A549 (cell line): ENCODE measurements at regions not wholly inside any gene's neighbourhood (a gene's known extent, or its start where the extent isn't known, plus 50 kb on each side); places are given as distances from the start of the nearest gene placed in this dataset.

Experiments
- ATAC-seq, 2 experiments: fragments of 200-7000 bp in 1 of 2; fragments of >200 bp in 1 of 2; cut with Nextera tagmentation in 1 of 2; cut with Tn5 transposase in 1 of 2; 3 replicates each; pipeline versions ENCODE4 v1.8.0 to v1.9.1; 2018 to 2020; ENCODE audit warnings: mild to moderate bottlenecking in 1 of 2, moderate library complexity in 1 of 2
- CTCF ChIA-PET: fragments of 300-600 bp; sonication (Branson Sonifier 250); formaldehyde crosslinking; extraction: SDS; loops from one replicate; lab custom pipeline; 2021; ENCODE audit warnings: antibody characterized with exemption, inconsistent platforms; lab: Yijun Ruan, JAX
- POLR2A ChIA-PET: fragments of 350-600 bp; formaldehyde crosslinking; extraction: SDS; loops from one replicate; lab custom pipeline; 2021; ENCODE audit warnings: antibody characterized with exemption, inconsistent platforms; lab: Yijun Ruan, JAX
- DNase-seq, 2 experiments: peaks; one replicate each; pipeline versions ENCODE4 v3.0.0 to v3.0.0-alpha.2; 2011 to 2016; ENCODE audit warnings: low read depth in 1 of 2, low spot score in 1 of 2
- FAIRE-seq: peaks from 2 replicates; lab custom pipeline; 2011; peaks lifted over from hg19 to GRCh38; lab: Jason Lieb, UNC
- H3K27ac ChIP-seq, 2 experiments: fragments of >200 bp; sonication (Bioruptor Twin); formaldehyde crosslinking; 3 replicates each; pipeline ENCODE4 v1.5.1; 2016 to 2017
- H3K4me1 ChIP-seq: fragments of >200 bp; sonication (Bioruptor Twin); formaldehyde crosslinking; 3 replicates; pipeline ENCODE4 v1.6.1; 2016
- H3K4me2 ChIP-seq: fragments of >200 bp; sonication (Bioruptor Twin); formaldehyde crosslinking; 3 replicates; pipeline ENCODE4 v1.6.1; 2016
- H3K4me3 ChIP-seq: fragments of >200 bp; sonication (Bioruptor Twin); formaldehyde crosslinking; 3 replicates; pipeline ENCODE4 v1.5.1; 2016
- H3K9me3 ChIP-seq: fragments of >200 bp; sonication (Bioruptor Twin); formaldehyde crosslinking; 3 replicates; pipeline ENCODE4 v1.6.1; 2016
- BHLHE40 ChIP-seq: IDR thresholded peaks from 2 replicates; pipeline ENCODE4 v1.6.1; 2012; ENCODE audit warnings: low read depth, low read length, inconsistent platforms
- CEBPB ChIP-seq, 2 experiments: fragments of >200 bp in 1 of 2; sonication (Bioruptor Twin) in 1 of 2; formaldehyde crosslinking in 1 of 2; IDR thresholded peaks; 2 replicates each; pipeline ENCODE4 v1.6.1; 2012 to 2016
- CHD2 ChIP-seq: fragments of 150-350 bp; IDR thresholded peaks from 2 replicates; pipeline ENCODE4 v1.6.1; 2014; ENCODE audit warnings: low read length; ENCODE audit not compliant: partially characterized antibody
- EP300 ChIP-seq, 2 experiments: fragments of >200 bp; sonication (Bioruptor Twin); formaldehyde crosslinking; IDR thresholded peaks; 2 replicates in 1 of 2; 3 replicates in 1 of 2; pipeline ENCODE4 v1.6.1; 2016 to 2017
- HOXB13 ChIP-seq: fragments of 250-450 bp; sonication (Bioruptor Pico); IDR thresholded peaks from 2 replicates; pipeline ENCODE4 v1.5.0; 2020; ENCODE audit warnings: low read depth, mild to moderate bottlenecking, moderate library complexity
- HOXB5 ChIP-seq: fragments of 250-450 bp; sonication (Bioruptor Pico); IDR thresholded peaks from 2 replicates; pipeline ENCODE4 v1.5.0; 2020; ENCODE audit warnings: mild to moderate bottlenecking, moderate library complexity
- MYC ChIP-seq: IDR thresholded peaks from 2 replicates; pipeline ENCODE4 v1.6.1; 2012; ENCODE audit warnings: mild to moderate bottlenecking, inconsistent platforms, low read length, improper control_type of control experiment, borderline replicate concordance
- NFE2L2 ChIP-seq: fragments of 150-350 bp; conservative IDR thresholded peaks from 2 replicates; pipeline ENCODE4 v1.6.1; 2014; ENCODE audit warnings: low read length
- PHF8 ChIP-seq: fragments of 200-600 bp; sonication (generic); IDR thresholded peaks from 2 replicates; pipeline ENCODE4 v1.6.1; 2016; ENCODE audit warnings: low read depth, mild to moderate bottlenecking, antibody characterized with exemption, moderate library complexity, borderline replicate concordance
- POLR2A ChIP-seq: IDR thresholded peaks from 2 replicates; pipeline ENCODE4 v1.6.1; 2012; ENCODE audit warnings: mild to moderate bottlenecking, low read length
- POLR2AphosphoS2 ChIP-seq: conservative IDR thresholded peaks from 2 replicates; pipeline ENCODE4 v1.6.1; 2012; ENCODE audit warnings: low read length, improper control_type of control experiment, inconsistent platforms
- RCOR1 ChIP-seq: fragments of 150-350 bp; IDR thresholded peaks from 2 replicates; pipeline ENCODE4 v1.6.1; 2014; ENCODE audit warnings: antibody characterized with exemption, low read length, low read depth
- TFCP2L1 ChIP-seq: fragments of 250-450 bp; sonication (Bioruptor Pico); IDR thresholded peaks from 2 replicates; pipeline ENCODE4 v1.5.0; 2021; ENCODE audit warnings: mild to moderate bottlenecking
- ZC3H11A ChIP-seq: fragments of 450-650 bp; IDR thresholded peaks from 2 replicates; pipeline ENCODE4 v1.6.1; 2014; ENCODE audit warnings: antibody characterized with exemption, mild to moderate bottlenecking
- ZFP36 ChIP-seq: fragments of 450-650 bp; IDR thresholded peaks from 2 replicates; pipeline ENCODE4 v1.6.1; 2014; ENCODE audit warnings: borderline replicate concordance; ENCODE audit not compliant: partially characterized antibody
- WGBS: methylation state at CpG from one replicate; pipeline ENCODE4 v1.1.6; 2017; ENCODE audit errors: missing lambda C conversion rate; 5-methylcytosine and 5-hydroxymethylcytosine counted together
- TF ChIP-seq, protein P1 (sequence below): fragments of 150-350 bp; IDR thresholded peaks from 2 replicates; pipeline ENCODE4 v1.6.1; 2014; ENCODE audit warnings: low read depth, mild to moderate bottlenecking, low read length
- TF ChIP-seq, protein P2 (sequence below): fragments of 250-450 bp; sonication (Bioruptor Pico); IDR thresholded peaks from 2 replicates; pipeline ENCODE4 v1.5.0; 2021; ENCODE audit warnings: mild to moderate bottlenecking, moderate library complexity, borderline replicate concordance
- TF ChIP-seq, protein P3 (sequence below): fragments of >200 bp; sonication (Bioruptor Twin); formaldehyde crosslinking; IDR thresholded peaks from 3 replicates; pipeline ENCODE4 v1.5.1; 2016

DNA sequence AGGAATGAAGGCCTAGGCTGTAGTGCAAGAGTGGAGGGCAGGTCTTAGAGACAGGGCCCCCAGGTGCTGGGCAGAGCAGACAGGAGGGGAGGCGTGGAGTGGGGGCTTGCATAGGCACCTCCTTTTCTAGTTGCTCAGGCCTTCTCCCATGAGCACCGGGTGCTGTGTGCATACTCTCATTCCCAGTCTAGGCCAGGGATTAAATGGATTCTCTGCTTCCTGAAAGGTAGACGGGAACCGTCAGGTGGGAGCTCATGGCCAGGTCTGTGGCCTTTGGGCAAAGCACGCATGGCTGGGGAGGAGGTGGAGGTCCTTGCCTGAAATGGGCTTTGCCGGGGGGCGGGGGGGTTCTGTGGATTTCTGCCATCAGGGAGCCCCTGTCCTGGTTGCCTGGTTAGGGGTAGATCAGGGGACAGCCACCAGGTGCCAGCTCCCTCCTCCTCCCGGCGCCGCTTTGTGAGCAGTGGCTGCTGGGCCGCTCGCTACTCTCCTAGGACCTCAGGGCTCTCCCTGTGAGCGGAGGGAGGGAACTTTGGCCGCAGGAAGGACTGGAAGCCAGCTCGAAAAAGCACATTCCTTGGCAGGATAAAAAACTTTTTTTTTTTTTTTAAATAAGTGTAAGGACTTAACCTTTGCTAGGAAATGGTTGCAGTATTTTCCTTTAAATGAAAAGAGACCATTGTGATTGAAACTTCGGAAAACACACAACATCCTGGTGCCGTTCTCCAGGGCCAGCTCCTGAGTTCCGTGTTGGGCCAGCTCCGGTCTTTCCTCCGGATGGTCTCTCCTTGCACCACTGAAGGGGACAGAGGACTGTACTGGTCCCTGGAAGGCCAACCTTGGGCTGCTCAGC lies 82.8 kb upstream of the HAAO start:
- TF ChIP-seq POLR2A = peak; percentile 19; the same call in 1 of the 2 replicates
- no peak for TF ChIP-seq EP300 (IDR thresholded peaks at IDR 0.05)
- POLR2A ChIA-PET = no interaction called here
- no peaks in the 10 kb centered on the region for H3K4me1 ChIP-seq
- no peak overlapping the region for H3K4me2 ChIP-seq
- ATAC-seq = no peak
- no peak overlapping the region for H3K4me3 ChIP-seq
- 93% methylated on average over 19 of the region's 20 CpGs for WGBS
- CTCF ChIA-PET = interaction anchor here (0.6 to 11.1 kb wide), 6 partner anchors 9 to 461 kb away, joined by 3 to 59 read pairs (median 4); no protein-coding TSS in a partner anchor
- no peak overlapping the region for H3K27ac ChIP-seq
- DNase-seq = no peak
- H3K9me3 ChIP-seq = no peaks in the 10 kb centered on the region; the same call in 2 of the 3 replicates
- no peak for FAIRE-seq

DNA sequence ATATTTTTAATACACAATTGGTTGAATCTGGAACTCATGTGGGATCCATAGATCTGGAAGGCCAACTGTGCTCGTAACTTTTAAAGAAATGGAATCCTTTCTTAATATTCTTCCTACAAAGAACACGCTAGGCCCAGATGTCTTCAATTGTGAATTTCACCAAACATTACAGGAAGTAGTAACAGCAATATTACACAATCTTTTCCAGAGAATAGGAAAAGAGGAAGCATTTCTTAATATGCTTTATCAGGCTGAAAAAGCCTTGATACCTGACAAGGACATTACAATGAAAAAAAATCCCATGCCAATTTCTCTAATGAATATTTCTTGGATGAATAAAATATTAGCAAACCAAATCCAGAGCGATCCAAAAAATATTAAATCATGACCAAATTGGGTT lies 80.3 kb upstream of the HAAO start:
- DNase-seq (no peak), ATAC-seq (no peak), FAIRE-seq (no peak)
- H3K27ac ChIP-seq = no peak overlapping the region
- H3K4me3 ChIP-seq = no peak overlapping the region
- ChIA-PET POLR2A (no interaction called here), CTCF (no interaction called here)
- H3K9me3 ChIP-seq = peaks cover 14% of the 10 kb centered on the region
- no peaks in the 10 kb centered on the region for H3K4me1 ChIP-seq
- no peak for TF ChIP-seq HOXB13
- TF ChIP-seq, protein P1, sequence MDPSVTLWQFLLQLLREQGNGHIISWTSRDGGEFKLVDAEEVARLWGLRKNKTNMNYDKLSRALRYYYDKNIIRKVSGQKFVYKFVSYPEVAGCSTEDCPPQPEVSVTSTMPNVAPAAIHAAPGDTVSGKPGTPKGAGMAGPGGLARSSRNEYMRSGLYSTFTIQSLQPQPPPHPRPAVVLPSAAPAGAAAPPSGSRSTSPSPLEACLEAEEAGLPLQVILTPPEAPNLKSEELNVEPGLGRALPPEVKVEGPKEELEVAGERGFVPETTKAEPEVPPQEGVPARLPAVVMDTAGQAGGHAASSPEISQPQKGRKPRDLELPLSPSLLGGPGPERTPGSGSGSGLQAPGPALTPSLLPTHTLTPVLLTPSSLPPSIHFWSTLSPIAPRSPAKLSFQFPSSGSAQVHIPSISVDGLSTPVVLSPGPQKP = no peak
- TF ChIP-seq POLR2A = no peak
- TF ChIP-seq NFE2L2 = no peak
- no peak for TF ChIP-seq ZFP36
- no peak for TF ChIP-seq RCOR1
- no peak for TF ChIP-seq PHF8
- TF ChIP-seq, protein P2, sequence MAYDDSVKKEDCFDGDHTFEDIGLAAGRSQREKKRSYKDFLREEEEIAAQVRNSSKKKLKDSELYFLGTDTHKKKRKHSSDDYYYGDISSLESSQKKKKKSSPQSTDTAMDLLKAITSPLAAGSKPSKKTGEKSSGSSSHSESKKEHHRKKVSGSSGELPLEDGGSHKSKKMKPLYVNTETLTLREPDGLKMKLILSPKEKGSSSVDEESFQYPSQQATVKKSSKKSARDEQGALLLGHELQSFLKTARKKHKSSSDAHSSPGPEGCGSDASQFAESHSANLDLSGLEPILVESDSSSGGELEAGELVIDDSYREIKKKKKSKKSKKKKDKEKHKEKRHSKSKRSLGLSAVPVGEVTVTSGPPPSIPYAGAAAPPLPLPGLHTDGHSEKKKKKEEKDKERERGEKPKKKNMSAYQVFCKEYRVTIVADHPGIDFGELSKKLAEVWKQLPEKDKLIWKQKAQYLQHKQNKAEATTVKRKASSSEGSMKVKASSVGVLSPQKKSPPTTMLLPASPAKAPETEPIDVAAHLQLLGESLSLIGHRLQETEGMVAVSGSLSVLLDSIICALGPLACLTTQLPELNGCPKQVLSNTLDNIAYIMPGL = no peak
- TF ChIP-seq MYC = no peak
- TF ChIP-seq CEBPB (IDR thresholded peaks at IDR 0.05) = no peak
- TF ChIP-seq POLR2AphosphoS2 = no peak
- no peak for TF ChIP-seq ZC3H11A
- TF ChIP-seq BHLHE40 = no peak
- TF ChIP-seq, protein P3, sequence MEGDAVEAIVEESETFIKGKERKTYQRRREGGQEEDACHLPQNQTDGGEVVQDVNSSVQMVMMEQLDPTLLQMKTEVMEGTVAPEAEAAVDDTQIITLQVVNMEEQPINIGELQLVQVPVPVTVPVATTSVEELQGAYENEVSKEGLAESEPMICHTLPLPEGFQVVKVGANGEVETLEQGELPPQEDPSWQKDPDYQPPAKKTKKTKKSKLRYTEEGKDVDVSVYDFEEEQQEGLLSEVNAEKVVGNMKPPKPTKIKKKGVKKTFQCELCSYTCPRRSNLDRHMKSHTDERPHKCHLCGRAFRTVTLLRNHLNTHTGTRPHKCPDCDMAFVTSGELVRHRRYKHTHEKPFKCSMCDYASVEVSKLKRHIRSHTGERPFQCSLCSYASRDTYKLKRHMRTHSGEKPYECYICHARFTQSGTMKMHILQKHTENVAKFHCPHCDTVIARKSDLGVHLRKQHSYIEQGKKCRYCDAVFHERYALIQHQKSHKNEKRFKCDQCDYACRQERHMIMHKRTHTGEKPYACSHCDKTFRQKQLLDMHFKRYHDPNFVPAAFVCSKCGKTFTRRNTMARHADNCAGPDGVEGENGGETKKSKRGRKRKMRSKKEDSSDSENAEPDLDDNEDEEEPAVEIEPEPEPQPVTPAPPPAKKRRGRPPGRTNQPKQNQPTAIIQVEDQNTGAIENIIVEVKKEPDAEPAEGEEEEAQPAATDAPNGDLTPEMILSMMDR = no peak
- TF ChIP-seq TFCP2L1 (CRISPR knock-in tag) = no peak
- no peak for TF ChIP-seq HOXB5 (CRISPR knock-in tag)
- TF ChIP-seq CHD2 = no peak
- WGBS = 80% methylated on average over 3 of the region's 3 CpGs
- no peak overlapping the region for H3K4me2 ChIP-seq

DNA sequence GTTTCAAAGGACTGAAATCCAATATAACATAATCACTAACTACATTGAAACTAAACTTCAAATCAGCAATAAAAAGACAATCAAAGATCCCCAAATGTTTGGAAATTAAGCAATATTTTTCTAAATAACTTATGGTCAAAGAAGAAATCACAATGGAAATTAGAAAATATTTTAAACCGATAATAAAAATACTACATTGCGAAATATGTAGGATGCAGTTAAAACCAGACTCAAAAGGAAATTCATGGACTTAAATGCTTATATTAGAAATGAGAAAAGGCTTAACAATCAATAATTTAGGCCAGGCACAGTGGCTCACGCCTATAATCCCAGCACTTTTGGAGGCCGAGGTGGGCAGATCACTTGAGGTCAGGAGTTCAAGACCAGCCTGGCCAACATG lies 79.0 kb upstream of the HAAO start:
- DNase-seq (no peak), ATAC-seq (no peak), FAIRE-seq (no peak)
- WGBS = 69% methylated on average over 4 of the region's 4 CpGs
- no peak overlapping the region for H3K4me3 ChIP-seq
- ChIA-PET POLR2A (no interaction called here), CTCF (no interaction called here)
- H3K4me2 ChIP-seq = no peak overlapping the region
- no peaks in the 10 kb centered on the region for H3K4me1 ChIP-seq
- peaks cover 18% of the 10 kb centered on the region for H3K9me3 ChIP-seq
- no peak overlapping the region for H3K27ac ChIP-seq
- peak in 1 of 2 experiments; percentile 28; a peak in 1 of 4 replicates for TF ChIP-seq CEBPB (IDR thresholded peaks at IDR 0.05)
- no peak for TF ChIP-seq MYC
